ENCODE measurements at regions not wholly inside any gene's neighbourhood (a gene's known extent, or its start where the extent isn't known, plus 50 kb on each side); places are given as distances from the start of the nearest gene placed in this dataset.

- CTCF ChIA-PET = no interaction called here
- no peaks in the 10 kb centered on the region for H3K27me3 ChIP-seq (ENCODE audit: control insufficient read depth in 1 of 2, insufficient read depth in 2 of 2, low read length in 2 of 2)
- Mint-ChIP-seq H3K27me3 (no peaks in the 10 kb centered on the region), H3K4me3 (no peak overlapping the region), H3K4me1 (ENCODE audit: low read depth) (no peaks in the 10 kb centered on the region), H3K9me3 (peaks cover 13% of the 10 kb centered on the region), H3K27ac (no peak overlapping the region), H3K36me3 (ENCODE audit: low read depth) (no peaks in the 10 kb centered on the region)
- ATAC-seq (ENCODE audit: poor library complexity) = no peak
- H3K4me3 ChIP-seq (ENCODE audit: low read length) = no peak overlapping the region
- H3K4me1 ChIP-seq (ENCODE audit: insufficient read depth, low read length) = no peaks in the 10 kb centered on the region
- H3K36me3 ChIP-seq (ENCODE audit: insufficient read depth, low read length) = no peaks in the 10 kb centered on the region
- no peak for TF ChIP-seq CTCF (IDR thresholded peaks at IDR 0.05)
- no peak overlapping the region for H3K27ac ChIP-seq (ENCODE audit: low read depth in 1 of 2, low read length in 2 of 2)
- POLR2A ChIA-PET = no interaction called here
- H3K9me3 ChIP-seq (ENCODE audit: control insufficient read depth in 1 of 2, insufficient read depth in 1 of 2, low read length in 2 of 2) = no peaks in the 10 kb centered on the region
- DNase-seq = no peak
- intact Hi-C loops (cut with DNase I, micrococcal nuclease) = no loop called here
Observed at GRCh38 chr4:57465321-57466056, 355.3 kb upstream of the IGFBP7 start.

- Mint-ChIP-seq H3K4me1 (ENCODE audit: low read depth) (no peaks in the 10 kb centered on the region), H3K27ac (no peak overlapping the region), H3K9me3 (peaks cover 3% of the 10 kb centered on the region), H3K27me3 (no peaks in the 10 kb centered on the region), H3K36me3 (ENCODE audit: low read depth) (no peaks in the 10 kb centered on the region), H3K4me3 (no peak overlapping the region)
- Histone ChIP-seq H3K36me3 (ENCODE audit: insufficient read depth, low read length) (no peaks in the 10 kb centered on the region), H3K9me3 (ENCODE audit: control insufficient read depth in 1 of 2, insufficient read depth in 1 of 2, low read length in 2 of 2) (no peaks in the 10 kb centered on the region), H3K4me3 (ENCODE audit: low read length) (no peak overlapping the region), H3K27me3 (ENCODE audit: control insufficient read depth in 1 of 2, insufficient read depth in 2 of 2, low read length in 2 of 2) (no peaks in the 10 kb centered on the region), H3K4me1 (ENCODE audit: insufficient read depth, low read length) (no peaks in the 10 kb centered on the region), H3K27ac (ENCODE audit: low read depth in 1 of 2, low read length in 2 of 2) (no peak overlapping the region)
- ATAC-seq (ENCODE audit: poor library complexity) (no peak), DNase-seq (no peak)
- TF ChIP-seq CTCF (IDR thresholded peaks at IDR 0.05) = no peak
- ChIA-PET CTCF (no interaction called here), POLR2A (no interaction called here)
- intact Hi-C loops (cut with DNase I, micrococcal nuclease) = no loop called here
Observed at GRCh38 chr4:57462843-57463242, 352.7 kb upstream of the IGFBP7 start.

- intact Hi-C loops (cut with DNase I, micrococcal nuclease) = no loop called here
- POLR2A ChIA-PET = no interaction called here
- CTCF ChIA-PET = no interaction called here
- Mint-ChIP-seq H3K4me1 (ENCODE audit: low read depth) (no peaks in the 10 kb centered on the region), H3K27me3 (no peaks in the 10 kb centered on the region), H3K9me3 (peaks cover 3% of the 10 kb centered on the region), H3K27ac (no peak overlapping the region), H3K4me3 (no peak overlapping the region), H3K36me3 (ENCODE audit: low read depth) (no peaks in the 10 kb centered on the region)
- Histone ChIP-seq H3K36me3 (ENCODE audit: insufficient read depth, low read length) (no peaks in the 10 kb centered on the region), H3K27me3 (ENCODE audit: control insufficient read depth in 1 of 2, insufficient read depth in 2 of 2, low read length in 2 of 2) (no peaks in the 10 kb centered on the region), H3K27ac (ENCODE audit: low read depth in 1 of 2, low read length in 2 of 2) (no peak overlapping the region), H3K4me1 (ENCODE audit: insufficient read depth, low read length) (no peaks in the 10 kb centered on the region), H3K9me3 (ENCODE audit: control insufficient read depth in 1 of 2, insufficient read depth in 1 of 2, low read length in 2 of 2) (no peaks in the 10 kb centered on the region), H3K4me3 (ENCODE audit: low read length) (no peak overlapping the region)
- TF ChIP-seq CTCF (IDR thresholded peaks at IDR 0.05) = no peak
- DNase-seq (no peak), ATAC-seq (ENCODE audit: poor library complexity) (no peak)
Observed at GRCh38 chr4:57460967-57461366, 350.8 kb upstream of the IGFBP7 start.

Data from CD4-positive, alpha-beta T cell (primary cell).